ENCODE measurements at regions not wholly inside any gene's neighbourhood (a gene's known extent, or its start where the extent isn't known, plus 50 kb on each side); places are given as distances from the start of the nearest gene placed in this dataset.

DNA sequence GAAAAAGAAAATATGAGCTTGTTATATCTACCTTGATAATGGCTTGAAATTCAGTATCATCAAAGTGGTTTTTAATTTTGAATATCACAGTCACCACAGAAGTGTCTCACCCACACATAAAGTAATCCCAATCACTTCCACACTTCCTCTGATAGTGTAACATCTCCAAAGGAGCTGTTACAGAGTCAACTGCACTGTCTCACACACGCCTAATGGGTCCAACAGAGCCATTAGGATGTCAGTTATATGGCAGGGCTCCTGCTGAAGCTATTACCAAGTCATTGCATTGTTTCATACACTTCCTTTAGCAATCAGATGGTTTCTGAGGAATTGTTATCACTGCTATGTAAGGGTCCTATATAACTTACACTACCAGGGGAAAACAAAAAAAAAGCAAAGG is 432.1 kb upstream of the TEX13C start:
- intact Hi-C loops (cut with micrococcal nuclease) = no loop called here
- no peaks in the 10 kb centered on the region for H4K20me1 ChIP-seq (ENCODE audit: insufficient read depth, low read length)
- no peak overlapping the region for H3K4me2 ChIP-seq (replicated peaks; ENCODE audit: extremely low read depth, low read length, poor library complexity, severe bottlenecking)
- no peak overlapping the region for H3K4me3 ChIP-seq (replicated peaks in 1 of 3; ENCODE audit: low read depth in 2 of 3, low read length in 3 of 3)
- H2AFZ ChIP-seq (ENCODE audit: insufficient read depth, low read depth, low read length, poor library complexity, severe bottlenecking) = no peak overlapping the region
- Mint-ChIP-seq H3K27me3 (ENCODE audit: low read depth in 3 of 3) (no peaks in the 10 kb centered on the region), H3K4me1 (no peaks in the 10 kb centered on the region), H3K4me3 (no peak overlapping the region), H3K36me3 (no peaks in the 10 kb centered on the region), H3K9me3 (peaks cover 0 to 5% (median 1%) of the 10 kb centered on the region in 7 donors), H3K27ac (no peak overlapping the region)
- no CpG with 5 or more reads among the region's 1 CpG for WGBS (ENCODE audit: insufficient coverage)
- H3K4me1 ChIP-seq (ENCODE audit: control insufficient read depth in 1 of 2, insufficient read depth in 2 of 2, low read length in 2 of 2) = no peaks in the 10 kb centered on the region
- no peaks in the 10 kb centered on the region for H3K79me2 ChIP-seq (ENCODE audit: insufficient read depth, low read length)
- no peaks in the 10 kb centered on the region for H3K27me3 ChIP-seq (ENCODE audit: control insufficient read depth in 2 of 2, insufficient read depth in 2 of 2, low read length in 2 of 2)
- H3K9ac ChIP-seq (ENCODE audit: insufficient read depth, low read length, poor library complexity, severe bottlenecking) = no peak overlapping the region
- H3K36me3 ChIP-seq (replicated peaks in 1 of 2; ENCODE audit: control insufficient read depth in 1 of 2, insufficient read depth in 2 of 2, low read length in 2 of 2) = no peaks in the 10 kb centered on the region
- TF ChIP-seq CTCF (IDR thresholded peaks at IDR 0.05) = no peak
- DNase-seq = no peak
- H3K27ac ChIP-seq (ENCODE audit: low read depth in 1 of 2, low read length in 2 of 2) = no peak overlapping the region
- H3K9me3 ChIP-seq (replicated peaks in 1 of 2; ENCODE audit: control insufficient read depth in 1 of 2, insufficient read depth in 1 of 2, low read length in 2 of 2) = peaks cover 0 to 7% of the 10 kb centered on the region in 2 donors

- WGBS (ENCODE audit: insufficient coverage) = no CpG with 5 or more reads among the region's 4 CpGs
- no peak overlapping the region for H3K9ac ChIP-seq (ENCODE audit: insufficient read depth, low read length, poor library complexity, severe bottlenecking)
- no peak for DNase-seq
- no peaks in the 10 kb centered on the region for H3K9me3 ChIP-seq (replicated peaks in 1 of 2; ENCODE audit: control insufficient read depth in 1 of 2, insufficient read depth in 1 of 2, low read length in 2 of 2)
- H3K27me3 Mint-ChIP-seq (ENCODE audit: low read depth in 3 of 3) = no peaks in the 10 kb centered on the region
- no peaks in the 10 kb centered on the region for H3K4me1 Mint-ChIP-seq
- no peak overlapping the region for H3K4me3 ChIP-seq (replicated peaks in 1 of 3; ENCODE audit: low read depth in 2 of 3, low read length in 3 of 3)
- intact Hi-C loops (cut with micrococcal nuclease) = no loop called here
- H3K27ac ChIP-seq (ENCODE audit: low read depth in 1 of 2, low read length in 2 of 2) = no peak overlapping the region
- no peak overlapping the region for H2AFZ ChIP-seq (ENCODE audit: insufficient read depth, low read depth, low read length, poor library complexity, severe bottlenecking)
- TF ChIP-seq CTCF (IDR thresholded peaks at IDR 0.05) = no peak
- H3K4me2 ChIP-seq (replicated peaks; ENCODE audit: extremely low read depth, low read length, poor library complexity, severe bottlenecking) = no peak overlapping the region
- H3K9me3 Mint-ChIP-seq = peaks cover 0 to 4% (median 2%) of the 10 kb centered on the region in 7 donors
- no peak overlapping the region for H3K27ac Mint-ChIP-seq
- no peaks in the 10 kb centered on the region for H3K4me1 ChIP-seq (ENCODE audit: control insufficient read depth in 1 of 2, insufficient read depth in 2 of 2, low read length in 2 of 2)
- no peaks in the 10 kb centered on the region for H3K79me2 ChIP-seq (ENCODE audit: insufficient read depth, low read length)
- H3K36me3 Mint-ChIP-seq = no peaks in the 10 kb centered on the region
- no peak overlapping the region for H3K4me3 Mint-ChIP-seq
- no peaks in the 10 kb centered on the region for H4K20me1 ChIP-seq (ENCODE audit: insufficient read depth, low read length)
- no peaks in the 10 kb centered on the region for H3K36me3 ChIP-seq (replicated peaks in 1 of 2; ENCODE audit: control insufficient read depth in 1 of 2, insufficient read depth in 2 of 2, low read length in 2 of 2)
- H3K27me3 ChIP-seq (ENCODE audit: control insufficient read depth in 2 of 2, insufficient read depth in 2 of 2, low read length in 2 of 2) = no peaks in the 10 kb centered on the region
These were observed 423.7 kb upstream of the TEX13C start for GRCh38 chrX:124895947-124896346.

All from CD14-positive monocyte (primary cell).